GM19351 (cell line): ENCODE measurements at regions not wholly inside any gene's neighbourhood (a gene's known extent, or its start where the extent isn't known, plus 50 kb on each side); places are given as distances from the start of the nearest gene placed in this dataset.

ENCODE experiments used
- ATAC-seq: cut with Tn5 transposase; IDR thresholded peaks from one replicate; pipeline ENCODE4 v1.9.1; 2021; ENCODE audit warnings: mild to moderate bottlenecking, moderate library complexity; ENCODE audit not compliant: unreplicated experiment

GRCh38 chr12:25713264-25713663, 160.2 kb upstream of the LMNTD1 start:
- peak; percentile 99 for ATAC-seq

- ATAC-seq = no peak
Measured at GRCh38 chr12:25714198-25714984, 161.3 kb upstream of the LMNTD1 start.

GRCh38 chr12:25715102-25715501, 162.0 kb upstream of the LMNTD1 start:
- ATAC-seq = no peak

GRCh38 chr12:25716842-25717241, 163.8 kb upstream of the LMNTD1 start:
- ATAC-seq = no peak

- no peak for ATAC-seq
Measured at GRCh38 chr12:25717552-25717951, 164.5 kb upstream of the LMNTD1 start.

DNA sequence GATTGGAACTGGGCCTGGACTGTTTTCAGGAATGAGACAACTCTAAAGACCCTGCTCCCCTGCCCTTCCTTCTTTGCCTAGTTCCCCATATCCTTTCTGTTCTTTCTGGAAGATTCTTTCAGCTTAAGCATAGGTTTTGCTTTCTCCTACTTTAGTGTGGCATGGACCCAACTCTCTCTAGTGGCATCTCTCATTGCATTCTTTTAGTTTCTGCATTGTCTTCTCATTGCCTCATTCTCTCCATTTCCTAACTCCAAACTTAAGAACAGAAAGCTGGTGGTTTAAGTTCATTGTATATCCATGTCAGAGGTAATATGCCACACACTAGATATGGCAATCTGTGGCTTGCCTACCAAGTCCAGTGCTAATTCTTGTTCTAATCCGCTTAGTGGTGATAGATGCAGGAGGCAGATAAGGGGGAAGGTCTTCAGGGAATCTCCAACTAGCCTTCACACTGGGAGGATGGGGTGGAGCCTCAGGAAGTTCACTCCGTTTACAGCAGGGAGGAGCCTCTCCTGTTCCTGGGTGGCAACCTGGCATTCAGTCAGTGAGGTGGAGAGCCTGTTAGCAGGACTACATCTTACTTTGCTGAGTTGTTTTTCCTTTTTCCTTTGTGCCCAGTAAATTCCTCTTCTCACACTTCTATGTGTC, 165.1 kb upstream of the LMNTD1 start:
- ATAC-seq = no peak

DNA sequence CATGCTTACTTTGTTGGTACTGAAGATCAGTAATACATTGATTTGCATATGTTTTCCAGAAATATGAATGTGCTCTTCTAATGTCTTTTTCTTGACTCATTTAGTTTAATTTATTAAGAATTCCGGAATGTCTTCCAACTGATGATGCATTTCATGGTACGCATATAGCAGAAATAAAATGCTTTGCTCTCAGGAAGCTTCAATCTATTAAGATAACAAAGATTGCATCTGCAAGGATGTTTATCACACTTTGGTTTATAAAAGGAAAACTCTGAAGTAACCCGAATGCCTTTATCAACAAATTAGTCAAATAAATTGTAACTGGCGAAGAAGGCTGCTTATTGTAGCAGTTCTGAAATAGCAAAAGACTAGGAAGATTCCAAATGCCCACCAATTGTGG, 166.4 kb upstream of the LMNTD1 start:
- no peak for ATAC-seq

GRCh38 chr12:25723336-25723735, 170.3 kb upstream of the LMNTD1 start:
- no peak for ATAC-seq

DNA sequence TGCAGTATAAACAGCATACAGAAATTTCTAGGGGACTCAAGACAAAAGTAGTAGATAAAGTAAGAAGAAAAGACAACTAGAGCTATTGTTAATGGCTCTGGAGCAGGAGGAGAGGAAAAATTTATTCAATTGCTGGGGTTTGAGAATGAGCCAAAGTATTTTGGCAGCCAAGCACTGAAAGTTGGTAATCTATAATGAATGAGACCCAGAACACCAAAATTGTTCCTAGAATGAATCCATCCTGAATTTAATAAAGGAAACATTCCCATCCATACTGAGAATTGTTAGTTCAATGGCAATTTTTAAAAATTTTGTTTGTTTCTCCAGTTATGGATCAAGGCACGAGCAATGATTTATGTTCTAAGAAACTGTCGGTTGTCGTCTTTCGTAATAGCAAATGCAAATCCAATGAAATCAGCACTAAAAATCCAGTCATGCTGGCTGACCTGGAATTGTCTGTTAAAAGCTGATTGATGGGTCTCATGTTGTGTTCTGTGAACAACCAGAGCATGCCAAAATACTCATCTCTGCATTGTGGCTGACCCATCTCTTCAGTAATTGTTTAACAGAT, 170.9 kb upstream of the LMNTD1 start:
- no peak for ATAC-seq

- no peak for ATAC-seq
Measured at GRCh38 chr12:25725470-25725869, 172.4 kb upstream of the LMNTD1 start.

DNA sequence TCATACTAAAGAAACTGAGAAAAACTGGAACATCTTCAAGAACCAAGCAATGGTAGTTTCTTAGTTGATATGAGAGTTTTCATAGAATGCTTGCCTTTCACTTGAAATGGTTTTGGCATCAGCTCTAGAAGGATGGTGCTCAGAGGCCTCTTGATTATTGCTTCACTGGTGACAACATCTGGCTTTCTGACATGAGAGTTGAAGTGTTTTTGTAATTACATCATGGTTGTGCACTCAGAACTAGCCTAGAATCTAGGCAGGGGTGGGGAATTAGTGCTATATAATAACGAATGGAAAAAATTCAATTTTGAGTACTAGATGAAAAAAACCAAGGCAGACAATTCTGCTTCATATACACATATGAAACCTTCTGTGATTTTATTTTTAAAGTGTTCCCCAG, 172.8 kb upstream of the LMNTD1 start:
- no peak for ATAC-seq

GRCh38 chr12:25728056-25728595, 175.0 kb upstream of the LMNTD1 start:
- ATAC-seq = no peak

DNA sequence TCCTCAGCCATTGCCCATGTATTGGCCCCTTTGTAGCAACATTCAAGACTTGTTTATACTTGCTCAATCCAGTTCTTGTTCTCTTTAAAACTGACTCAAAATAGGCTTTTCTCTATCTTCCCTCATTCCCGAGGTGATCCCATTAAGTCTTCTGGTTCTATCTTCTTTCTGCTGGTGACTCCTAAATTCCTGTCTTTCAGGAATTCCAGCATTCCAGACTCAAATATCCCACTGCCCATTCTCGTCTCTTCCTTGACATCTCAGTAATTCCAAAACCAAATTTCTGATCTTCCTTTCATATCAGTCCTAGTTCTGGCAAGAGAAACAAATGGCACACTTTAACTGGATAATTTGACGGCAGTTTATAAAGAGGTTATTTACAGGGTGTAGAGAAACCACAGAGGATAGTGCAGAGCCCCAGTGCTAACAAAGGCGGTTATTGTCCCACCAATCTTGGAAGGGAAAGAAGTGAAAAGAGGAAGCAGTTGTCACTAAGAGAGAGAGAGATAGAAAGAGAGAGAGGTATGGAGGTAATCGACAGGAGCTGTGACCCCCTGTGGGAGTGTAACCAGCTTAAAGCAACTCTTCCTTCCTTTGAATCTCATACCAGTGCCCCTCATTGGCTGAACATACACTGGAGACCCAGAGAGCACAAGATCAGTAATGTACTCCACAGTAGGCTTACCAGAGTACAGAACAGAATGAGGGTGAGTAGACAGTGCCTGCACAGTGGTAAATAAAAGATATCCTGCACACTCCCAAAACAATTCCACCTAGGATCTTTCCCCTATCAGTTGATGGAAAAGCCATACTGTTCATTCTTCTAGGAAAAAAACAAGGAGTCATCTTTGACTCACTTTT, 177.6 kb upstream of the LMNTD1 start:
- ATAC-seq = no peak

DNA sequence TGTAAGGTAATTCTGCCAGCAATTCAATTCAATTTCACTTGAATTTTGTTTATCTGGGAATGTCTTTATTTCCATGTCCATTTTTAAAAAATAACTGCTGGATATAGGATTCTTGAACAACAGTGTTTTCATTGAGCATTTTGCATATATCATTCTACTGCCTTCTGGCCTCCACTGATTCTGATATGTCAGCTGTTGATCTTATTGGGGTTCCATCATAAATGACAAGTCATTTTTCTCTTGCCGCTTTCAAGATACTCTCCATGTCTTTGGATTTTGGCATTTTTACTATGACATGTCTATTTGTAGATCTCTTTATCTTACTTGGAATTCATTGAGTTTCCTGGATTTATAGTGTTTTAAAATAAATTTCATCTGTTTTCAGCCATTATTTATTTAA, 180.5 kb upstream of the LMNTD1 start:
- ATAC-seq = no peak

GRCh38 chr12:25734529-25735180, 181.6 kb upstream of the LMNTD1 start:
- peak; percentile 84 for ATAC-seq

GRCh38 chr12:25740617-25741016, 187.5 kb upstream of the LMNTD1 start:
- no peak for ATAC-seq

DNA sequence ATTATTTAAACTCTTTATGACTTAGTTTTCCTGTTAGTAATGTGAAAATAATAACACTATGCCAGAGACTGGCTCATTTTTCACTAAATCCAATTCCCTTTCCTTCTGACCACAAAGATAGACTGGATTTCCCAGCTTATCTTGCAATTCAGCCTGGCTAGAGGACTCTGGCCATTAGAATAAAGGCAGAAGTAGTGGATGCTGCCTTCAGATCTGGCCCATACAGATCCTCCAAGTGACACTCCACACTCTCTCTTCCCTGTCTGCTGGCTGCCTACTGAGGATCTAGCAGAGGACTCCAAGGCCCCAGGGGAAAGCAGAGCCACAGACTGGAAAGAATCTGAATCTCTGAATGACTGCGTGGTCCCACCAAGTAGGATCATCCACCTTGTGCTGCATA, 188.8 kb upstream of the LMNTD1 start:
- no peak for ATAC-seq

- no peak for ATAC-seq
Measured at GRCh38 chr12:25743679-25744215, 190.7 kb upstream of the LMNTD1 start.

- no peak for ATAC-seq
Measured at GRCh38 chr12:25744313-25744712, 191.2 kb upstream of the LMNTD1 start.

DNA sequence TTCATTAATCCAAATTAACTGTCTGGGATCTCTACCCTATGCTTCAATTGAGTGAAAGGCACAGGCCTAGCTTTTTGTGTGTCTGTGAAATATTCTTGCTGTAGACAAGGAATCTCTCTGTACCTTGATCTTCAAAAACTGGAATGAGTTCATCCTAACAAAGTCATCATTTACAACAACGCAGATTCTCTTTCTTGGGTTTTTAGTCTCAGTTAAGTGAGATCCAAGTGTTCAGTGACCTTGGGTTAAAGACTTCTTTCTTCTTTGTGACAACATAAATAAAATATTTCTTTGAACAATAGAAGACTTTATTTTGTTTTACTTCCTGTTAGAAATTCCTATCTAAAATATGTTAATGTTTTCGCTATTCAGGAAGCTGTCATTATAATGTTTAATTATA, 192.2 kb upstream of the LMNTD1 start:
- ATAC-seq = no peak
